Caco-2 (cell line): ENCODE measurements at regions not wholly inside any gene's neighbourhood (a gene's known extent, or its start where the extent isn't known, plus 50 kb on each side); places are given as distances from the start of the nearest gene placed in this dataset.

ENCODE experiments used
- BruUV-seq: library from RNA; stranded (reverse); fragments of 400-500 nt; replicated peaks from 2 replicates; lab custom pipeline; 2021; lab: Mats Ljungman, UMichigan
- CTCF ChIA-PET: fragments of 300-600 bp; sonication (Branson Sonifier 250); formaldehyde crosslinking; loops from one replicate; lab custom pipeline; 2022; ENCODE audit warnings: antibody characterized with exemption; lab: Charles Lee
- POLR2A ChIA-PET: fragments of 300-600 bp; sonication (Branson Sonifier 250); formaldehyde crosslinking; loops from one replicate; lab custom pipeline; 2022; ENCODE audit warnings: antibody characterized with exemption; lab: Charles Lee
- DNase-seq, 2 experiments: peaks; one replicate each; pipeline versions ENCODE4 v3.0.0 to v3.0.0-alpha.2; 2020 to 2022
- H3K27me3 ChIP-seq: replicated peaks from 2 replicates; pipeline ENCODE4 v1.6.0; 2011; ENCODE audit warnings: low read length; ENCODE audit not compliant: control insufficient read depth, insufficient read depth
- H3K36me3 ChIP-seq: 2 replicates; pipeline ENCODE4 v1.5.1; 2011; ENCODE audit warnings: low read length; ENCODE audit not compliant: control insufficient read depth, insufficient read depth
- H3K4me1 ChIP-seq: fragments of 250-450 bp; sonication (Bioruptor Pico); 2 replicates; pipeline ENCODE4 v1.5.1; 2020; ENCODE audit warnings: mild to moderate bottlenecking
- H3K4me3 ChIP-seq: 2 replicates; pipeline ENCODE4 v1.5.1; 2011; ENCODE audit warnings: low read depth, mild to moderate bottlenecking, control low read depth, low read length
- H3K9me3 ChIP-seq: fragments of 250-450 bp; sonication (Bioruptor Pico); 2 replicates; pipeline ENCODE4 v1.5.1; 2020; ENCODE audit warnings: mild to moderate bottlenecking, moderate library complexity
- H3K27ac Mint-ChIP-seq: one replicate; pipeline ENCODE4 v1.8.0; 2022; ENCODE audit warnings: mixed read lengths; ENCODE audit not compliant: unreplicated experiment
- H3K27me3 Mint-ChIP-seq: one replicate; pipeline ENCODE4 v1.8.0; 2022; ENCODE audit warnings: mixed read lengths; ENCODE audit not compliant: insufficient read depth, unreplicated experiment
- H3K36me3 Mint-ChIP-seq: one replicate; pipeline ENCODE4 v1.8.0; 2022; ENCODE audit warnings: mild to moderate bottlenecking, mixed read lengths; ENCODE audit not compliant: insufficient read depth, unreplicated experiment
- H3K4me1 Mint-ChIP-seq: one replicate; pipeline ENCODE4 v1.8.0; 2022; ENCODE audit warnings: low read depth, mixed read lengths; ENCODE audit not compliant: unreplicated experiment
- H3K4me3 Mint-ChIP-seq: one replicate; pipeline ENCODE4 v1.8.0; 2022; ENCODE audit warnings: mild to moderate bottlenecking, moderate library complexity, mixed read lengths; ENCODE audit not compliant: unreplicated experiment
- H3K9me3 Mint-ChIP-seq: one replicate; pipeline ENCODE4 v1.8.0; 2022; ENCODE audit warnings: mixed read lengths; ENCODE audit not compliant: unreplicated experiment
- CTCF ChIP-seq, 2 experiments: fragments of 200-600 bp in 1 of 2; IDR thresholded peaks; 1 replicate in 1 of 2; 2 replicates in 1 of 2; pipeline versions ENCODE4 v1.5.1 to v1.8.0; 2011 to 2022; ENCODE audit warnings: antibody characterized with exemption in 1 of 2, control low read depth in 1 of 2, inconsistent platforms in 1 of 2, low read depth in 1 of 2, low read length in 1 of 2, mild to moderate bottlenecking in 1 of 2, moderate library complexity in 1 of 2; ENCODE audit not compliant: insufficient read depth in 1 of 2, severe bottlenecking in 1 of 2, unreplicated experiment in 1 of 2
- intact Hi-C: fragments of 100-400 bp; cut with micrococcal nuclease; formaldehyde crosslinking; loops from one replicate; pipeline ENCODE4 v1.10.0; 2022; ENCODE audit not compliant: unreplicated experiment

DNA sequence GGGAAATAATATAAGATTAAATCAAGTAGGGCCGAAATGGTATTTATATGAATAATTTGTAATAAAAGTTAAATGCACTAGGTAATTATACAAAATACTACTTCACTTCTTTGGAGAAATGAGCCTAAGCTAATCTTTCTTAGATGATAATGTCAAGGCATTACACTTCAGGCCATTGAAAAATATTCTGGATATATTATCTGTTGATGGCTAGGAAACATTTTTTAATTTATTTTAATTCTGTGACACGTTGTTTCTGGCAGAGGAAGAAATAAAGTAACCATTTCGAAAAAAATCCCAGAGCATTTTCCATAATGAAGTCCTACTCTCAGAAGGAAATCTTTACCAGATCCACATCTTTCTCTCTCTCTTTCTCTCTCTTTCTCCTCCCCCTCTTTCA, 133.9 kb downstream of the MMUT start:
- ChIA-PET POLR2A (no interaction called here), CTCF (no interaction called here)
- Mint-ChIP-seq H3K36me3 (no peaks in the 10 kb centered on the region), H3K4me3 (no peak overlapping the region), H3K27me3 (no peaks in the 10 kb centered on the region), H3K27ac (no peak overlapping the region), H3K4me1 (no peaks in the 10 kb centered on the region), H3K9me3 (no peaks in the 10 kb centered on the region)
- Histone ChIP-seq H3K9me3 (no peaks in the 10 kb centered on the region; the same call in 1 of the 2 replicates), H3K27me3 (no peaks in the 10 kb centered on the region), H3K4me3 (no peak overlapping the region), H3K4me1 (no peaks in the 10 kb centered on the region), H3K36me3 (no peaks in the 10 kb centered on the region)
- no peak for TF ChIP-seq CTCF (IDR thresholded peaks at IDR 0.05; ENCODE audit: insufficient read depth in 1 of 2, low read depth in 1 of 2, low read length in 1 of 2, severe bottlenecking in 1 of 2, unreplicated experiment in 1 of 2)
- DNase-seq = no peak
- intact Hi-C loops = no loop called here
- BruUV-seq = no TSS peak

- no peak for DNase-seq
- no peak for TF ChIP-seq CTCF (IDR thresholded peaks at IDR 0.05; ENCODE audit: insufficient read depth in 1 of 2, low read depth in 1 of 2, low read length in 1 of 2, severe bottlenecking in 1 of 2, unreplicated experiment in 1 of 2)
- intact Hi-C loops = no loop called here
- ChIA-PET POLR2A (no interaction called here), CTCF (no interaction called here)
- Histone ChIP-seq H3K9me3 (no peaks in the 10 kb centered on the region; the same call in 1 of the 2 replicates), H3K27me3 (no peaks in the 10 kb centered on the region), H3K36me3 (no peaks in the 10 kb centered on the region), H3K4me3 (no peak overlapping the region), H3K4me1 (no peaks in the 10 kb centered on the region)
- Mint-ChIP-seq H3K27ac (no peak overlapping the region), H3K4me3 (no peak overlapping the region), H3K9me3 (no peaks in the 10 kb centered on the region), H3K27me3 (no peaks in the 10 kb centered on the region), H3K36me3 (no peaks in the 10 kb centered on the region), H3K4me1 (no peaks in the 10 kb centered on the region)
- no TSS peak for BruUV-seq
Measured at GRCh38 chr6:49328051-49328744, 134.9 kb downstream of the MMUT start.

DNA sequence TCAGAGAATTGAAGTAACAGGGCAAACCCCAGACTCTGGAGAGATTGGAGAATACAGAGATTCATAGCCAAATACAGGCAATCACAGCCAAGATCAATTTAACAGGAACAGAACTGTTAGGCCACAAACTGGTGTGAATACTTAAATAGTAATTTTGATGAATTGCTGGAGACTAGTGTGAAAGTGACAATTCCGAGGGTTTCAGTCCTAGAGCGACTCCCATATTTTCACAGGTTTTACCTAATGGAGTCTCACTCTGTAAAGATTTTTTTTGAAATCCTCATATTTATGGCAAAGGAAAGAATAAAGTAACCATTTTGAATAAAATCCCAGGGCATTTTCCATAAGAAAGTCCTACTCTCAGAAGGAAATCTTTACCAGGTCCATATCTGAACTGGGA, 135.5 kb downstream of the MMUT start:
- POLR2A ChIA-PET = no interaction called here
- Mint-ChIP-seq H3K36me3 (no peaks in the 10 kb centered on the region), H3K27ac (no peak overlapping the region), H3K9me3 (no peaks in the 10 kb centered on the region), H3K27me3 (no peaks in the 10 kb centered on the region), H3K4me1 (no peaks in the 10 kb centered on the region), H3K4me3 (no peak overlapping the region)
- H3K4me1 ChIP-seq = no peaks in the 10 kb centered on the region
- DNase-seq = no peak
- no TSS peak for BruUV-seq
- no peaks in the 10 kb centered on the region for H3K36me3 ChIP-seq
- TF ChIP-seq CTCF (IDR thresholded peaks at IDR 0.05; ENCODE audit: insufficient read depth in 1 of 2, low read depth in 1 of 2, low read length in 1 of 2, severe bottlenecking in 1 of 2, unreplicated experiment in 1 of 2) = no peak
- CTCF ChIA-PET = no interaction called here
- H3K9me3 ChIP-seq = no peaks in the 10 kb centered on the region; the same call in 1 of the 2 replicates
- H3K4me3 ChIP-seq = no peak overlapping the region
- intact Hi-C loops = no loop called here
- H3K27me3 ChIP-seq = no peaks in the 10 kb centered on the region
